AG04449 (cell line): ENCODE measurements at regions not wholly inside any gene's neighbourhood (a gene's known extent, or its start where the extent isn't known, plus 50 kb on each side); places are given as distances from the start of the nearest gene placed in this dataset.
"Not testable (repeated sequence)": the region's sequence is repeated elsewhere in the genome, so short reads cannot be mapped to it uniquely, and the experiment has no call there.

ENCODE experiments used
- CTCF ChIA-PET: fragments of 350-600 bp; formaldehyde crosslinking; extraction: SDS; loops from one replicate; lab custom pipeline; 2021; ENCODE audit warnings: antibody characterized with exemption; lab: Yijun Ruan, JAX
- POLR2A ChIA-PET: fragments of 400-600, 350-600 bp; formaldehyde crosslinking; extraction: SDS; loops from one replicate; lab custom pipeline; 2020; ENCODE audit warnings: antibody characterized with exemption, inconsistent platforms; lab: Yijun Ruan, JAX
- DNase-seq: peaks from one replicate; pipeline ENCODE4 v3.0.0-alpha.2; 2010; ENCODE audit warnings: low read depth, low spot score
- H3K4me3 ChIP-seq: 2 replicates; pipeline ENCODE4 v1.5.1; 2011; ENCODE audit warnings: low read depth, mild to moderate bottlenecking, control low read depth, low read length
- CTCF ChIP-seq: IDR thresholded peaks from one replicate; pipeline ENCODE4 v1.5.1; 2011; ENCODE audit warnings: mild to moderate bottlenecking, moderate library complexity, low read length, control low read depth, inconsistent platforms; ENCODE audit not compliant: insufficient read depth; ENCODE audit errors: missing control alignments

GRCh38 chr13:50745542-50746115 lies 97.9 kb downstream of the DLEU7 start:
- DNase-seq, result no peak
- ChIA-PET POLR2A (no interaction called here), CTCF (no interaction called here)
- H3K4me3 ChIP-seq, result no peak overlapping the region
- TF ChIP-seq CTCF, result no peak

- no peak for TF ChIP-seq CTCF
- DNase-seq, result no peak
- CTCF ChIA-PET, result no interaction called here
- H3K4me3 ChIP-seq, result no peak overlapping the region
- POLR2A ChIA-PET, result no interaction called here
These were observed 95.6 kb downstream of the DLEU7 start for GRCh38 chr13:50747737-50748350.

DNA sequence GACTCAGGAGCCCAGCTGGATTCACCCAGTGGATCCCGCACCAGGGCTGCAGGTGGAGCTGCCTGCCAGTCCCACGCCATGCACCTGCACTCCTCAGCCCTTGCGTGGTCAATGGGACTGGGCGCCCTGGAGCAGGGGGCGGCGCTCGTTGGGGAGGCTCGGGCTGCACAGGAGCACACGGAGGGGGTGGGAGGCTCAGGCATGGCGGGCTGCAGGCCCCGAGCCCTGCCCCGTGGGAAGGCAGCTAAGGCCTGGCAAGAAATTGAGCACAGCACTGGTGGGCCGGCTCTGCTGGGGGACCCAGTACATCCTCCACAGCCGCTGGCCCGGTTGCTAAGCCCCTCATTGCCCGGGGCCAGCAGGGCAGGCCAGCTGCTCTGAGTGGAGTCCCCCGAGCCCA lies 90.3 kb downstream of the DLEU7 start:
- H3K4me3 ChIP-seq, POLR2A ChIA-PET, DNase-seq, CTCF ChIA-PET: not testable (repeated sequence)

DNA sequence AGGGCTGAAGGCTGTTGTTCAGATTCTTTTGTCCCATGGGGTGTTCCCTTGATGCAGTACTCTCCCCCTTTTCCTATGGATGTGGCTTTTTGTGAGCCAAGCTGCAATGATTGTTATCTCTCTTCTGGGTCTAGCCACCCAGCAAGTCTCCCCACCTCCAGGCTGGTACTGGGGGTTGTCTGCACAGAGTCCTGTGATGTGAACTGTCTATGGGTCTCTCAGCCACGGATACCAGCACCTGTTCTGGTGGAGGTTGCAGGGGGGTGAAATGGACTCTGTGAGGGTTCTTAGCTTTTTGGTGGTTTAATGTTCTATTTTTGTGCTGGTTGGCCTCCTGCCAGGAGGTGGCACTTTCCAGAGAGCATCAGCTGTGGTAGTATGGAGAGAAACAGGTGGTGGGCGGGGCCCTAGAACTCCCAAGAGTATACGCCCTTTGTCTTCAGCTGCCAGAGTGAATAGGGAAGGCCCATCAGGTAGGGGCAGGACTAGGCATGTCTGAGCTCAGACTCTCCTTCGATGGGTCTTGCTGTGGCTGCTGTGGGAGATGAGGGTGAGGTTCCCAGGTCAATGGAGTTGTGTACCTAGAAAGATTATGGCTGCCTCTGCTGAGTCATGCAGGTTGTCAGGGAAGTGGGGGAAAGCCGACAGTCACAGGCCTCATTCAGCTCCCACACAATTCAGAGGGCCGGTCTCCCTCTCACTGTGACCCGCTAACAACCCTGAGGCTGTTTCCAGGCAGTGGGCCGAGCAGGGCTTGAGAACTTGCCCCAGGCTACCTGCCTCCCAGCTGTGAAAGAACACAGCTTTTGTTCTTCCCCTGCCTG lies 87.4 kb downstream of the DLEU7 start:
- POLR2A ChIA-PET, CTCF ChIA-PET, H3K4me3 ChIP-seq, DNase-seq: not testable (repeated sequence)

GRCh38 chr13:50757008-50757407 lies 86.5 kb downstream of the DLEU7 start:
- CTCF ChIA-PET, result no interaction called here
- no peak for DNase-seq
- H3K4me3 ChIP-seq, result no peak overlapping the region

DNA sequence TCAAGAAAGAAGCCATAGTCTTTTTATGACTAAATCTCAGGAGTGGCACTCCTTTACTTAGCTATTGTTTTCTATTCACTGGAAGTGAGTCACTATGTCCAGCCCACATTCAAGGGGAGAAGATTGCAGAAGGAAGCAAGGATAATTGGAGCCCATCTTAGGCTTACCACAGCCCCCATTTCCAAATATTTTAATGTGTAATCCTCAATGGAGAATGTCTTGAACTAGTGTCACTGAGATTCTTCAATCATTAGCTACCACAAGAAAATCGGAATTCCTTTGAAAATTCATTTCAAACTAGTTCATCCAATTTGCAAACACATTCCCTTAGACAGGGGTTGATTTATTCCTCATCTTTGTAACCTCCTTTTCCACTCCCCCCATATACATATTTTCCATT lies 84.7 kb downstream of the DLEU7 start:
- no peak for DNase-seq
- H3K4me3 ChIP-seq, result no peak overlapping the region
- TF ChIP-seq CTCF, result no peak
- ChIA-PET CTCF (interaction anchor here (1.1 to 1.5 kb wide), 2 partner anchors 17 to 24 kb away, joined by 3 read pairs; no protein-coding TSS in a partner anchor), POLR2A (no interaction called here)

More at GRCh38 chr13:50757008-50757407, 86.5 kb downstream of the DLEU7 start:
- TF ChIP-seq CTCF, result no peak
- POLR2A ChIA-PET, result no interaction called here

DNA sequence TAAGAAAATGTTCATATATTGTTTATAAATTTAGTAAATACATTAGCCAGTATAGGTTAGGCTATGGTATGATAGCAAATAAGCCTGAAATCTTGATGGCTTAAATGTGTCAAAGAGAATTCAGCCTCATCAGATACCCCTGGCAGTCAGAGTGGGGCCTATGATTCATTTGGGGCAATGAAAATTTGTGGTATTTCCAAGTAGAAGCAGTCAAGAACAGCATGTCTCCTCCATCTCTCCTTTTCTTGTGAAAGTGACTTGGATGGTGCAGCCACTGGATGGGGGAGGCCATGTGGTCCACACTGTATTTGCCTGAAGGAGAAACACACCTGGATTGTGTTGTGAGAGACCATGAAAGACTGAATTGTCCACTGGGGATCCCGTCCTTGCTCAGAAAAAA lies 82.7 kb downstream of the DLEU7 start:
- ChIA-PET POLR2A (no interaction called here), CTCF (no interaction called here)
- DNase-seq, result no peak
- TF ChIP-seq CTCF, result no peak
- no peak overlapping the region for H3K4me3 ChIP-seq
